Cerebellar nuclear complex (tissue), 1 donor: ENCODE measurements at regions not wholly inside any gene's neighbourhood (a gene's known extent, or its start where the extent isn't known, plus 50 kb on each side); places are given as distances from the start of the nearest gene placed in this dataset.

Source experiments
- DNase-seq, 2 experiments: peaks; one replicate each; lab custom pipeline; 2025; lab: John Stamatoyannopoulos, UW

DNA sequence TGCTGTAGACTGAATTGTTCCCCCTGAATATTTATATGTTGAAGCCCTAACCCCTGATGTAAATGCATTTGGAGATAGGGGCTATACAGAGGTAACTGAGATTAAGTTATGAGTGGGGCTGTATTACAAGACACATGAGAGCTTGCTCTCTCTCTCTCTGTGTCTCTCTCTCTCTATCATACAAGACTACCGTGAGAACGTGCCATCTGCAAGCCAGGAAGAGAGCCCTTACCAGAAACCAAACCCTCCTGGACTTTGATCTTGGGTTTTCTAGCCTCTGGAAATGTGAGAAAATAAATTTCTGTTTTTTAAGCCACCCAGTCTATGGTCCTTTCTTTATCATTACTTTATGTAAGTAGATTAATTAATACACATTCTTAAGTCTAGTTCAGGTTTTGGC, 249.3 kb upstream of the MAN1A1 start:
- no peak for DNase-seq

DNA sequence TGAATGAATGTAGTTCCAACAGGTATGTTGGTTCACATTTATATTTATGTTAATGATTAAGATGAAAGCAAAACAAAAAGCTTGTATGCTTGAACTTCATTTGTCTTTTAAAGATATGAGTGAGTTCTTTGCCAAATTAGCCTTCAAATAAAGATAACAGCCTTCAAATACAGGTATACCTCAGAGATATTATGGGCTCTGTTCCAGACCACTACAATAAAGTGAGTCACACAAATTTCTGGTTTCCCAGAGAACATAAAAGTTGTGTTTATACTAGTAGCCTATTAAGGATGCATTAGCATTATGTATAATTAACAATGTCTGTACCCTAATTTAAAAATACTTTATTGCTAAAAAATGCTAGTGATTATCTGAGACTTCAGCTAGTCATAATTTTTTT, 245.3 kb upstream of the MAN1A1 start:
- DNase-seq: no peak

DNA sequence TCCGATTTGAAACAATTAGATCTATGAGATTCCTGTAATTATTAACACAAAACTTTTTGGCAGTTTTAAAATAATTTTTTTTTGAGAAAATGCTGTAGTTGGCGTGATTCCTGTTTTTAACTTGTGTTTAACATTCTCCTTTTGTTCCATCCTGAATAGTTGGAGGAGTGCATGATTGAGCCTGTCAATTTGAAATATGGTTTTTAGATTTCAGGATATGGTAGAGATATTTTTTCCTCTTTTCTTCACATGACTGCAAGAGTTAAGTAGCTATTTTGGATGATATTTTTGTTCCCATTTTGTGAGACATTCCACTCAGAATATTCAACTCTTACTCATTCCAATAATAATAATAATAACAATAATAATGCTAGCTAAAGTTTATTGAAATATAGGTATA, 241.7 kb upstream of the MAN1A1 start:
- no peak for DNase-seq

DNA sequence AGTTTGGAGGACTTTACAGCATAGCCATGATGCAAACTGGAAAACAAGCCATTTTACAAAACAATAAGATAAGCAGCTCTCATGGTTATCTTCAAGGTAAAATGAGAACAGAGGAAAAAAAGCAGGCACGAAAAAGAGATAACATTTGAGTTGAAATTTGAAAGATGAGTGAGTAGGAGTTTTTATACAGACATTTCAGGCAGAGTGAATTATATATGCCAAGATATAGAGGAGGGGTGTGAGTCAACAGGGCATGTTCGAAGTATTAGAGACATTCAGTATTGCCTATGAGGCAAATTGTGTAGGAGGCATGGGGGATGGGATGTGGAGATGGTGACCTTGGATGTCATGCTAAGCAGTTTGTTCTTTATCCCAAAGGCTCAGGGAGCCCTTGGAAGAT, 240.5 kb upstream of the MAN1A1 start:
- DNase-seq: no peak

DNA sequence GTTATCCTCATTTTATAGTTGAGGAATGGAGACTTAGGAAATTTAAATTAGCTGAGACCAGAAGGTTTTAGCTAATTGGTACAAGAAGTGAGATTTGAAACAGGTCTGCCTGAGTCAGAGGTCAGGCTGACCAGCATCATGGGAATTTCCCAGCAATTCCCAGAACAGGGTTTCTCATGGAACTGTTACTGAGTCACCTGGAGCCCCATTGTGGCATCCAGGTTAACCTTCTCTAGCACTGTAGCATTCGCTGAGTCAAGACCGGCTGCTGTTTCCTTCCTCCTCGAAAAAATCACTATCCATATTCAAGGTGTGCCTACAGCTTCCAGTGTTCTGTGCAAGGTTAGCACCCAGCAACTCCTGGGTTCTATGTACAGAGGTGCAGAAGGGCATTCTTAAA, 238.0 kb upstream of the MAN1A1 start:
- DNase-seq: no peak

DNA sequence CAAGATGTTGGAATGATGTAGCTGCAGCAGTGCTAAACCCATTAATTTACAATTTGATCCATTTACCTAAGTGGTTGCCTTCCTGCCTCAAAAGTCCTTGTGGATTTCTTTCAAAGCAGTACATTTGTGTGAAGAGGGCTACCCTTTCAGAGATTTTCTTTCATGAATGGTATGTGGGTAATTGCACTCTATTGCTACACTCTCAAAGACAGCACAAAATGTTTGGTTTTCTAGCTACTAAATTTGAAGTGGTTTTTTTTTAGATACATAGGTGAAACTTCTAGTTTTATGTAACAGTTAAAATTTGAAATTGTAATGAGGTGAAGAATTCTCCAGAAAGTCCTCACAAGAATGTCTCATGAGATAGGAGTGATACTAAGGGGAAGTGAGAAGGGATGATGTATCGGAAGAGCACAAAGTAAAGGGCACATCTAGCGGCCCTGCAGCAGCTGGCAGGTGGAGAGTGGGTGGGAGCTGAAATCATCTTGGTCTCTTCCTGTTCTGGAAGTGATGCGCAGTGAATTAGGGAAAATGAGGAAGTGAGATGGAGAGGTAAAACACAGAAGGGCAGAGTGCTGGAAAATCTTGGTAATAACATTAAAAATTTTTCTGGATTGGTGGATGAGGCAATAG, 236.8 kb upstream of the MAN1A1 start:
- DNase-seq: no peak

DNA sequence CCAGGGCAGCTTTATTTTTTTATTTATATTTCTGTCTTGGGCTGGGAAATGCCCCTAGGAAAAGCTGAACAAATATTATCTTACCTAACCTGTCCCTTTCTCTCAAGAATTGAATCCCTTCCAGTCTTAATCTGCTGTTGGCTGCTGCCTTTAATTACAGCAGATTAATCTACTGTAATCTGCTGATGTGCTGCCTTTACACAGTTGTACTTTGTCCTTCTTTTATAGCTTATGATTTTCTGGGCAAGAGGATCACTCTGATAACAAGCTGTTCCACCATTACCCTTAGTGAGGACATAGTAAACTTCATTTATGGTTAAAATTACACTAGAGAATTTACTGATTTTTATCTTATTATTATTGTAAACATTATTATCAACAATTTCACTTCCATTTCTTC, 234.5 kb upstream of the MAN1A1 start:
- DNase-seq: no peak

DNA sequence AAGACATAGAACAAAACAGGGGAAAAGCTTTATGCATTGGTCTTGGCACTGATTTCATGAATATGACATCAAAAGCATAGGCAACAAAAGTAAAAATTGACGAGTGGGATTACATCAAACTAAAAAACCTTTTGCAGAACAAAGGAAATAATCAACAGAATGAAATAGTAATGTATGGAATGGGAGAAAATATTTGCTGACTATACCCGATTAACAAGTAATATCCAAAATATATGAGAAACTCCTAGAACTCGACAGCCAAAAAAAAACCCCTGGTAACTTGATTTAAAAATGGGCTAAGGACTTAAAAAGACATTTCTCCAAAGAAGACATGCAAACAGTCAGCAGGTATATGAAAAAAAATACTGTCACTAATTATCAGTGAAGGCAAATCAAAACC, 231.7 kb upstream of the MAN1A1 start:
- DNase-seq: no peak

DNA sequence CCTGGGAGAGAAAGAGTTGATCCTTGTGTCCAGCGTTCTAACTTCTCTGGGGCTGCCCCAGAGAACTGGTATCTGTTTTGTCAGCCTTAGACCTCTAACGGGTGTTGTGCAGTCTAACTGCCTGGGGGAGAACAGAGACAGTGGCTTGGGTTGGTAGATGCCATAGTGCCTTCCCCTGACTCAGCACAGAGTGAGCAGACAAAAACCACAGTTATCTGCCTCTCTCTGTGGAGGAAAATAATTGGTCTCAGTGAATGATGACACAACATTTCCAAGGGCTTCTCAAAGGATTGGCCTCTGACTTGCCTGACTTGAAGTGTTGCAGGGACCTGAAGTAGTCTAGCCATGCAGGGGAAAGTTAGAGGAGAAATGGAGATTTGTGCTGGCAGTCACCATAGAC, 226.2 kb upstream of the MAN1A1 start:
- DNase-seq: no peak

DNA sequence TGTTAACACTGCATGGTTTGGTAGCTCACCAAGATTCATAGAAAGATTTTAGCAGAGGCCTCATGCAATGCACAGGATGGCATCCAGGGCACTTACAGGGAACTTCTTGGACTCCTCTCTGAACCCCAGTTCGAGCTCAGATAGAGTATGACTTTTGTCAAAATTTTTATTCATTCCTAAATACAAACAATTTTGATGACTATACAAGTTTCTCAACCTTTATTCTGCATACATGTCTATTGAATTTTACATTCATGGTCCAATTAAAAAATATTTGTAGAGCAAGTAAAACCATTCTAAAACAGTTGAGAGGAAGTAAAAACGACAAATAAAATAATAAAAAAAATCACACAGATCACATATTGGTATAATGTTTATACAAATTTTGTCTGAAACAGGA, 219.0 kb upstream of the MAN1A1 start:
- no peak for DNase-seq

DNA sequence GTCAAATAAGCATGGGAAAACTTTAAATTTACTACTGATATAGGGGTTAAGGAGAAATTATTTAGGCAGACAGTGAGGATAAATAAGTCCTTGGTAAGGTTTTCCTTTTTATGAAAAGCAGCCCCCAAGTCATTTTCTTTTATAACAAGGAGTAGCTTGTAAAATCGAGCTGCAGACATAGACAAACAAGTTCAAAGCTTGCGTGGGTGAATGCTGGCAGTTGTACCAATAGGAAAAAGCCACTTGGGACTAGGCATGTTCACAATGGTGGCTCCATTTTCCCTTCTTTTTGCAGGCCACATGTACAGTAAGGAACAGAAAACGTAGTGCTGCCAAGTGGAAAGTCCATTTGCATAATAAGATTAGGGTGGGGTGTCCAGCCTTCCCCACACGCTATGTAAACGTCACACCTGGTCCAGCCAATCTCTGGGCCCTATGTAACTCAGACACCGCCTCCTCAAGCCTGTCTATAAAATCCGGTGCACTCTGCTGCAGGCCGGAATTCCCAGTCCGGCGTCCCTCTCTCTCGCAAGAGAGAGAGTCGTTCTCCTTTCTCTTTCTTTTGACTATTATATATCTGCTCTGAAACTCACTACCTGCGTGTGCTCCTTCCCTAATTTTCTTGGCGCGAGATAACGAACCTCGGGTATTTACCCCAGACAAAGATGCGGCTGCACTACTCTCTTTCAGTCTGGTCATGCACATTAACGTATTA, 217.1 kb upstream of the MAN1A1 start:
- DNase-seq: no peak

DNA sequence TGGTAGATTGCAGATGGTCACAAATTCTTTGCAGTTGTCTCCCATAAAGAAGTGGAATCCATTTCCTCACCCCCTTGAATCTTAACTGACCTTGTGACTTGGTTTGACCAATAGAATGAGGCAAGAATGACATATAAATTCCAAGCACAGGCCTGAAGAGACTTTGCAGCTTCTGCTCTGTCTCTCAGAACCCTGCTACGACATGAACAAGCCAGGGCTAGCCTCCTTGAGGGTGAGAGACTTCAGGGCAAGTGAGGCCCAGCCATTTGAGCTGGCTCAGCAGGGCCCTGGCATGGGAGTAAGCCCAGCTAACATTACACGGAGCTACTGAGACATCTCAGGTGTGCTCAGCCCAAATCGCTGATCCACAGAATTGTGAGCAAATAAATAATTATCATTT, 216.3 kb upstream of the MAN1A1 start:
- no peak for DNase-seq

DNA sequence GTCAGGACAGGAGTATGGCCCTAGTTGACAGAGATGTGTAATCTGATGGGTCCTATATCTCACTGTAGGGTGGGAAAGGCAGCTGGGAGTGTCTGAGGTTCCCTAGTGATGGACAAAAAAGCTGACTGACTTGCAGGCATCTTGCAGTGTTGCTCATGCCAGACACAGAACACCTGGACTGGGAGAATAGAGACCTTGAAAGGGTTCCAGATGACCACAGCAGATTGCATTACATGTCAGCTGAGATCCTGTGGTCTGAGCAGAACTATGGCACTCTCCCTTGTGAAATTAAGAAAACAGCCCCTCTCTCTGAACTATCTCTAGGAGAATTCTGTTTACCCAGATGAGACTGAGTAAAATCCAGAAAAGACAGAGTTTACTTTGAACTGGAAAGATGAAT, 212.6 kb upstream of the MAN1A1 start:
- DNase-seq: no peak

DNA sequence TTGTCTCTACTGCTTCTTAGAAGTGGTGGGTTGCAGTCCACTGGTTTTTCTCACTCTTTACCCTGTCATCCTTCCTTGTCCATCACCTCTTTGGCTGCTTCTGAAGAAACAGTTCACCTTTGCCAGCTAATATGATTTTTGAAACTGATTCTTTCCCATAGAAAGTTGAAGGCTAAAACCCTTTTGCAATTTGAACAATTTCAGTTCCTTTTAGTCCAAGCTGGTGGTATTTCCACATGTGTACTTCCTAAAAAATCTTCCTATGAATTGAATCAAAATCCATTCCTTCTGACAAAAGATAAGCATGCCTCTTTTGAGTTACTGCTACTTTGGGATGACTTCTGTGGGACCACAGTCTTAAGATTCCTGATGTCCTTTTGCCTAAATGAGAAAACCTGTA, 210.0 kb upstream of the MAN1A1 start:
- no peak for DNase-seq

DNA sequence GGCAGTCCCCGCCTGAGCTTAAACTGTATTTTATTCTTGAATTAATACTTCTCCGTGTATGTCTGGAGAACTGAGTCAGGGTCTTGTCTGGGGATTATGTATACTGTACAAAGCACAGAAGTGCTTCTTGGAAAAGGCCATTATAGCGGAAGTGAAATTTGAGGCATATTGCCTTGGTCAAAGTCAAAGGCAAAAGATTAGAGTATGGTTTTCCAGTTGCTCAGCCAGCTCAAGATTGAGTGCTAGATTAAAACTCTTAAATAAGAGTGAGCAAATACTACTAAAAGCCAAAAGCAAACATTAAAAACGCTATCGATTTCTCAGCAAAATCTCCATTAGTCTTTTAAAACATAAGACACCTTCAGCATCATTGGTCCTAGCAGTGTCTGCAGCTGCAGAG, 207.7 kb upstream of the MAN1A1 start:
- no peak for DNase-seq

DNA sequence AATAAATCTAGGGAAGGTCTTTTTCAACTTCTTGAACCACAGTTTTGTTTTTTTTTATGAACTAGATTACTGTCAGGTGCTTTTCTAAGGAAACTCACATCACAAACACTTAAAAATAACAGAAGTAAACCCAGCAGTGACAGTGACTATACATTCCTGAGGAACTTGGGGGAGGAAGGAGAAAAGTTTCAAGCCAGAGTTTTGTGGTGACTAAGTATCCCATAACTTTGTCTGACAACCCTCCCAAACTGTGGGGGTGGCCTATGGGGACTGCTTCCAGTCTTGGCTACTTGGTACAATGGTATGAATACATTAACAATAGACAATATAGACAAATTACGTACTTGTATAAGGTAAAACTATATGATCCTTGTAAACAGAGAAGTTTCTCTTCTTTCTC, 202.5 kb upstream of the MAN1A1 start:
- no peak for DNase-seq

DNA sequence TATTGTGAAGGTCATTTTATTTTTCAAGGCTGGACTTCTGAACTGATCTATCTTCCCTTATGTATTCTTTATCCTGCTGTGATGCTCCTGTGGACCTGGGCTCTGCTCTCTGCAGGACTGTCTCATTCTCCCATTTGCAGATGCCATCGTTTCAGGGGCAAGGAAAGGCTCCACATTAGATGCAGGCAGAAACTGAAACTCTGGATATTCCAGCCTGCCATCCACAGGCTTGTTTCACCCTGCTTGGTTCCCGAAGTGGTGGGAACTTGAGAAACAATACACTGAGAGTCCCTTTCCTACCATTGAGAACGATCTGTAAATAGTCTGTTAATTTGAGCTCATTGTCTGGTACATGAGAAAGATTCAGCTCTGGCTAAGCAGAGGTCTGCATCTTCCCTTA, 197.5 kb upstream of the MAN1A1 start:
- DNase-seq: no peak

DNA sequence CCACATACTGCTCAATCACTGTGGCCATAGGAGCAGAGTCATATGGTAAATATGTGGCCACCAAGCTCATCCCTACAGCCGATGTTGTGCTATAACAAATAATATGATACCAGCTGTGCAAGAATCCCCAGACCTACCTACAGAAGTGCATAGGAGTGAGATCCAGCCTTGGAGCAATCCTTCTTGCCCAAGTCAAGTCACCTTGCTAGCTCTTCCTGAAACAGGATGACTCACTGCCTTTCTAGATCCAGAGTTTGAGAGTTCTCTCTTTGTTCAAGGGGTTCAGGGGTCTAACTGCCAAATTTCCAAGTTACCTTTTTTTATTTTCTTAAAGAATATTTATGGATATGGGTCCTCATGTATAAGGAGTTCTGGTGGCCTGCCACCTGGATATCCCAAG, 195.7 kb upstream of the MAN1A1 start:
- no peak for DNase-seq

DNA sequence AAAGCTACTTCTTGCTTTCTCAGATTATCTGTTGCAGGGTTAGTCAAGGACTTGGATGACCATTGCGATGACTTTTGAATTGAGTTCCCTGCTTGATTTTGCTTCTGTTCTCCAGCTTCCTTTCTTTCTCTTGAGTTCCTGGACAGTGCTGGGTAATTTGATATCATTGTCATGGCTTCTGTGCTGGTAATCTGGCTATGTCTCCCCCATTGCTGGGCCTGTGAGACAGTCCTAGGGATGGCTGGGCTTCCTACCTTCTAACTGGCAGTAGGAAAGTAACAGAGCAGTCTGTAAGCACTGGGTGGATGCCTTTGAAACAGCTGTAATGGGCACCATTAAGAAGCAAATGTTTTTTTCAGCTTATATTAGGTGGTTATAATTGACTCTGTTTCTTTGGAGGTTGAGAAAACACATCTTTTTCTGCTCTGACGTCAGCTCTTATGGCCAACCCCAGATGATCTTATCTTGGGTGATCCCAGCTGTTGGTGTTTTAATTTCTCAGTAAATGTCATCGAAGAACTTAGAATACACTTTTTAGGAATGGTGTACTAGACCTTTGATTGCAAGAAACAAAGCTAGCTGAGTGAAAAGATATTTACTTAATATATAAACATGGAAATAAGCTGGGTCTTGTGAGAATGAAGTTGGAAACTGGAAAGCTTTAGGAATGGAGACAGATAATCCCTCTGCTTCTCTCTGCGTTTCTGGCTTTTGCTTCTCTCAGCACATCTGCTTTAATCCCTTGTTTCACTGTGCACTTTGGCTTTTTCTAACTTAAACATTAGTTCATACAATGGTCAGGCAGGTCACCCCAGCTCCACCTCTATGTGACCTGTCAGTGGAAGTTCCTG, 195.0 kb upstream of the MAN1A1 start:
- no peak for DNase-seq

DNA sequence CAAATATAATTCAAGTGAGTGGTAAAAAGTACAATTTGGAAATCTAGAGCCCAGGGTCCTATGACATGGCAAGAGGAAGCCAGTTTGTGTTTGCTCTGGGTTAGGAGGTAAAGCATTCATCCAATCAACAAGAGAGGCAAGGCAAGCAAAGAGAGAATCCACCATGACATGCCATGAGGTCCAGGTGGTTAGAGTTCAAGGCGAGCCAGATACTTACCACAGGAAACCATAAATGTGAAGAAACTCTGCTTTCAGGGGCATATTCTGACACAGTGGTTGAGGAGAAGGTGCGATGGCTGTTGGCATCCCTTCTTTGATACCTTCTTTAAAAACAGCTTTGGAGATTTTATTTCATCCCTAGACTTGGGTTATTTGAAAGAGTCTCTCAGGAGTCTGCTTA, 193.8 kb upstream of the MAN1A1 start:
- DNase-seq: no peak

DNA sequence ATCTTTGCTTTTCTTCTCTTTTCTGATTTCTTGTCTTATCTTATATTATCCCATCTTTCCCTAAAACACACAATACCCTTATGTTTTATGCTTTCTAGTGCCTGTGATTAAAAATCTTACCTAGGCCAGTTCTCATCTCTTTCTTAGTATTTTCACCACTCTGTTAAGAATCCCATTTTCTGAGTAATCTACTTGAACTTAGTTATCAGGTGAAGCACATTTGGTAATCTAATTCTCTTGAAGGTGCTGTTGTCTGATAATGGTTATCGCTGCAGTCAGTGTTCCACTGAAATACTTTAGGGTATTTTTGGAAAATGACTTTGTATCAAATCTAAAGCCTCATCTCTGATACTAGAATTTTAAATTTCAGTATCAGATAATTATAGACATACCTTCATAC, 192.5 kb upstream of the MAN1A1 start:
- no peak for DNase-seq

DNA sequence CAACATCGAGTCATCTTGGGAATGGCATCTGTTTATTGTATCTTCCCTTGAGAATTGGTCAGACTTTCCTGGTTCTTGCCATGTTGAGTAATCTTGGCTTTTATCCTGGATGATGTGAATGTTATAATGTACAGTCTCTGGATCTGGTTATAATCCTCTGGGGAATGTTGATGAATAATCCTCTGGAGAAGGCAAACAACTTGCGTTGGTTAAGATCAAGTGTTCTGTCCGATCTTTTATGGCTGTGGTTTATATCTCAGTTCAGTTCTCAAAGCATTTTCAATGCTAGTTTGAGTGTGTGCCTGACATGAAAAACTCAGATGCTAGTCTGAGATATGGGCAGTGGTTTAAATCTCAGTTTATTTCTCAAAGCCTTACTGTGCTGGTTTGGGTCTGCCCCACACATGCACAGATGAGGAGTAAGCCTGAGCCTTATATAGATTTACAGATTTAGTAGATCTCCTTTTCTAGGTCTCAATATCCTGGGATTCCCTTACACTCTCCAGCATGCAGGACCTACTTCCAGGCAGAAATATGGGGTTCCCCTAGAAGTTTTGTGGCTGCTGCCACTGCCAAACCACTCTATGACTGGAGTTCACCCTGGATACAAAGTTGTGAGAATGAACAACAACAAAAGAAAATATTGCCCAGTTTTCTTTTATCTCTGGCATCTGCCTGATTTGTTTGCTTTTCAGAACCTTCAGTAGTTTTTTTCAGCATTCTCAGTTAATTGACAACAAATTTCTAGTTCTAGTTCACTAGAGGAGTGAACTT, 191.8 kb upstream of the MAN1A1 start:
- DNase-seq: no peak

DNA sequence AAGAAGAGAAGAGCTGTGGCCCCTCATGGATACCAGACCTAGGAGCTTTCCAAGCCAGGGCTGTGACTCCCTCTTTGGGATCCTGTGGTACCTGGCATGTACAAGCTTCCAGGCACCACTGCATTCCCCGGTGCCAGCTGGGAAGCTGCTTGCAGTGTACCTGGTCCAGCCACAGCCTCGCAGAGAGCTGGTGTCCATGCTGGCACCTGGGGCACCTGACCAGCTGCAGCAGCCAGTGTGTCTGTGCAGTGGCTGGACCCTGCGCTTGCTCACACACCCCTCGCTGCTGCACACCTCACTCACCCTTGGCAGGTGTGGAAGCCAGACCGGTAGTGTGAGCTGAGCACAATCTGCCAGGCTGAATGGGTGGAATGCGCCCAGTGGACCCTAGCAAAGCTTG, 190.9 kb upstream of the MAN1A1 start:
- DNase-seq: no peak
